ENCODE measurements at regions not wholly inside any gene's neighbourhood (a gene's known extent, or its start where the extent isn't known, plus 50 kb on each side); places are given as distances from the start of the nearest gene placed in this dataset.

GRCh38 chr1:189510827-189511226 is 966.8 kb downstream of the BRINP3 start:
- TF ChIP-seq POLR2A (IDR thresholded peaks at IDR 0.05) (no peak), CTCF (IDR thresholded peaks at IDR 0.05 in 8 of 11, conservative IDR thresholded peaks at IDR 0.05 in 3 of 11) (no peak), POLR2AphosphoS5 (IDR thresholded peaks at IDR 0.05) (no peak)
